ENCODE measurements at regions not wholly inside any gene's neighbourhood (a gene's known extent, or its start where the extent isn't known, plus 50 kb on each side); places are given as distances from the start of the nearest gene placed in this dataset.

DNA sequence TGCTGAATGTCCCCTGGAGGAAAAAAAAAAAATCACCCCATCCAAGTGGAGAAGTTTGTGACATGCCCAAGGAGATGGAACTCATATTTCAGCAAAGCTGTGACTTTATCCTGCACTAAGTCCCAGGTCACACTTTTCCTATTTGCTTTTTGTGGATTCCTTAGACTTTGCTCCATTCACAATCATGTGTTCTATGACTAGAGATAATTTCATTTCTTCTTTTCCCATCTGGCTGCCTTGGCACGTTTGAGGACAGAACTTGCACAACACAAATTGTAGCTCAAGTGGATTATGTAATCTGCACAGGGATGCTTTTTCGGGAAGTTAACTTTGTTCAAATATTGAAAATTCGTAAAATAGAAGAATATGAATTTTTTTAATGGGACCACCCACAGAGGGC, 100.7 kb upstream of the PTPN1 start:
- no peak for DNase-seq

DNA sequence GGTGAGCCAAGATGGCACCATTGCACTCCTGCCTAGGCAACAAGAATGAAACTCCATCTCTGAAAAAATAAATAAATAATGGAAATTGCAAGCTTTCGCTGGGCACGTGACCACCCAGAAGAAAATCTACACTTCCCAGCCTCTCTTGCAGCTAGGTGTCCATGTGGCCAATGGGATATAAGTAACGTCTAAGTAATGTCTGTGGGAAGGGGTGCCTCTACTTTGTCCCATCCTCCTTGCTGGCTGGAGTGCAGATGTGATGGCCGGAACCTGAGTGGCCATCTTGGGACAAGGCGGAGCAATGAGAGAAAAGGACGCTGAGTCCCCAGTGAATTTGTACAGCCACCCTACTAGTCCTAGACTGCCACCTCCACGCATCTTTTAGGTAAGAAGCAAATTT, 99.8 kb upstream of the PTPN1 start:
- no peak for DNase-seq

DNA sequence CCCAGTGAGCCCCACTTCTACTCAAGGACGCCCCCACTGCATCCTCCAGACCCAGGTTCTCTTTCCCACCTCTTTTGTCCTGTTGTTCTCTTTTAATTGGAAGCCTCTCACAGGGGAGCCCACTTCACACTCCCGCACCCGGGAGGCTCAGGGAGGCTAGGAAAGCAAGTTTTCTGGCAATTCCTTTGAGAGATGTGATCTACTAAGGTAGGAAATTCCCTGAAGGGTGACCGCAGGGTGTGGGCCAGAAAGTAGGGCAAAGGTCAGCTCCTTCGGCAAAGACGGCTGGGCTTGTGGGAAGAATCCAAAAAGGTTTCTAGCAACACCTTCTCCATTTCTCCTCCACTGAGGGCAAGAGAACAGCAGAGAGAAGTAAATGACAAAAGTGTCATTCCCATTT, 98.1 kb upstream of the PTPN1 start:
- DNase-seq: no peak

DNA sequence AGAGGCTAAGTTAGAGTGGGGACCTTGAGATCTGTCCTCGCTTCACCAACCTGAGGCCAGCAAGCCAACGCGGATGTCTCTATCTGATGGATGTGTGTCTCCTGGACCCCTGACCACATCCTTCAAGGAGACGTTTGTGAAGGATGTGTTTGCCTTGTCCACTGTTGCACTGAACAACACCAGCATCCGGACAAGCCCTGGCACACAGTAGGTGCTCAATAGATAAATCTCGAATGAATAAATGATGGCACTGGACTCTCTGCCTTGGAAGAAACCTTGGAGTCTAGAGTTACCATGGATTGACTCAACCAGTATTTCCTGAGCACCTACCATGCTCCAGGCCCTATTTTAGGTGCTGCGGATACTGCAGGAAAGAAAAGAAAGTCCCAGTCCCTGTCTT, 97.7 kb upstream of the PTPN1 start:
- DNase-seq: no peak

DNA sequence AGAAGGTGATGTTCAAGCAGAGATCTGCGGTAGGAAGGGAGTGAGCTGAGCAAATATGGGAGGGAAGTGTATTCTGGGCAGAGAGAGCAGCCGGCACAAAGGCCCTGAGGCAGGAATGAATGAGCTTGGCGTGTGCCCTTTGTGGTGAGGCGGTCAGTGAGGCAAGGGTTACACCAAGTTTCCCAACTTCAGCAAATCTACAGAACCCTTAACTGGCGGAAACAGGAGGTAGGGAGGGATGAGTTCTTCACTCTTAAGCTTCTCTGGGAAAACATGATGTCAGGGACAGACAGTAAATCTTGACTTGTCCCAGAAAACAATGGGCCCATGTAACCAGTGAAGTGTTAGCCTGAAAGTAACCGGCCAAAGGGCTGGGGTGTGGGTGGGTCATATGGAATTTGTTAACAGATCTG, 97.1 kb upstream of the PTPN1 start:
- no peak for DNase-seq

DNA sequence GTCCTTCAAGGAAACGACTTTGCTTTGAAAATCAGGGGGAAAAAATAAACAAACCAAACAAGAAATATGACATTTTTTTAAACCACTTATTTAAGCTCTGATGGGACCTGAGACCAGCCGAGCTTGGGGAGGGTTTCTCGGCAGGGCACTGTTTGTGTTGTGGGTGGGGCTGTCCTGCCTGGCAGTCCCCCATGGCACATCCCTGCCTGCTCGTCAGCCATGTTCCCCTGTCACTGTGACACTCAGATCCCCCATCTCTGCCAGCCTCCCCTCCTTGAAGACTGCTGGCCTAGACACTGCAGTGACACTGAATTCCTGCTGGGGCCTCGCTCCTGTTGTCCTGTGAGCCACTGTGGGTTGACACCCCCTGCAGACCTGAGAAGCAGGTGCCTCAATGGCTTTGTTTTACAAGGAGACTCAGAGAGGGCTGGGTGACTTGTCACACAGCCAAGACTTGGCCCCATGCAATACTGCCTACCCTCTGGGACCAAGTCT, 95.1 kb upstream of the PTPN1 start:
- no peak for DNase-seq

DNA sequence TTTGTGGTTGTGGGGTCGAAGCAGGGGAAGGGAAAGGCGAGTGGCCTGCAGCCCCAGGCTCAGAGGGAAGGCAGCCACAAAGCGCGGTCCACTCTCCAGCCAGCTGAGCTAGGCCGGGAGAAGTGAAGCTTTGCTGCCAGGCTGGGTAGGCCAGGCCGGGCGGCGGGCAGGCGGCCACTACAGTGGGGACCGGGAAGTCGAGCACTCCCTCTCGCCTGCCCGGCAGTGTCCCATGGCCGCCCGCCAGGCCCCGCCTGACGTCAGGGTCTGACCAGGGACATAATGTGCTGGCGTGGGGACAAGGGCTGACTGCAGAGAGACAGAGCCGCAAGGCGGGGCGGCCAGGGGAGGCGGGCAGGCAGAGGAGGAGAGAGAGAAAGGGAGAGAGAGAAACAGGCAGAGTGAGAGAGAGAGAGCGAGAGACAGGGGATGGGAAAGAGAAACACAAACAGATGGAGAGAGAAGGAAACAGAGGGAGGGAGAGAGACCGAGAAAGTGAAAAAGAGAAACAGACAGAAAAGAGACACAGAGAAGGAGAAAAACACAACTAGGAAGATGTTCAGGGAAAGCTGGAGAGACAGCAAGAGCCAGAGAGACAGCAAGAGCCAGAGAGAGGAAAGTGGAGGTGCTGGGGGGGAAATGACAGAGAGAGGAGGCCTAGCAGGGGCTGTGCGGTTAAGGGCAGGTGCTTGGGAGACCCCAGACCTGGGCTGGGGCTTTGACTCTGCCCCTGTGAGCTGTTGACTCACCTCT, 94.5 kb upstream of the PTPN1 start:
- DNase-seq: no peak

DNA sequence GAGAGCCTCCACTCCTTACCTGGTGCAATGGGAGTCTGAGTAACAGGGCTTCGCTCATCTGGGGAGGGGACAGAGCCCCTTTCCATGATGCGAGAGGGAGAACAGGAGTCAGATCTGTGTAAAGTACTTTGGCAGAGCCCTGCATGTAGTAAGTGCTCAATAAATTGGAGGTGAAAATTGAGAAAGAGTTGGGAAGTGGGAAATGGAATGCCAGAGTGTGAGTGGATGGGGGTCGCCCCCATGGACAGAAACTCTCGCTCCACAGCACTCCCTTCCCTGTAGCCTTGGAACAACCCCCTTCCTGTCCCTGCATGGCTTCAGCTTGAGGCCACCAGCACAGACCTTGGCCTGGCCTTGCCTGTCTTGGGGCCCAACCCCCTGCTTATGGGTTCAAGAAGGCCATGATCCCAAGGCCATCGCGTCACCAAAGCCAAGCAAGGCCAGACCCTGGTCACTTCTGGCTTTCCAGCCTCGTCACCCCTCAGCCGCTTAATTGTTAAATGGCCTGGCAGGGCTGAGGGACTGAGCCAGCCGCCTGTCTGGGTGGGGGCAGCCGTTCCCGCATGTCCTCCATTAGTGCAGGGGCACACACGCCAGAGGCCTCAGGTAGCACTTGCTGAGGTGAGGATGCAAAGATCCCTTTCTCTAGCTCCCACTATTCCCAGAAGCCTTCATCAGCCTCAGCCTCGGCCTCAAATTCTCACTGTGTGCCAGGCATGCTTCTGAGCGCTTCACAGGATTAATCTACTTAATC, 93.7 kb upstream of the PTPN1 start:
- no peak for DNase-seq

DNA sequence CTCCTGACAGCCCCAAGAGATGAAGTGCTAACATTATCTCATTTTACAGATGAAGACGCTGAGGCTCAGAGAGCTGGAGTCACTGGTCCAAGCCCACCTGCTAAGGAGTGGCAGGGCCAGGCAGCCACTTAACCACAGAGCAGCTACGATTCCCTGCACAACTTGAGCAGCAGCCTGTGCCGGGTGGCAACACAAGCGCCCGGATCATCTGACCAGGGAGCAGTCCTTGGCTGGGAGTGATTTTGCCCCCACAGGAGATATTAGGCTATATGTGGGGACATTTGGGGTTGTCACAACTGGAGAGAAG, 93.2 kb upstream of the PTPN1 start:
- no peak for DNase-seq

DNA sequence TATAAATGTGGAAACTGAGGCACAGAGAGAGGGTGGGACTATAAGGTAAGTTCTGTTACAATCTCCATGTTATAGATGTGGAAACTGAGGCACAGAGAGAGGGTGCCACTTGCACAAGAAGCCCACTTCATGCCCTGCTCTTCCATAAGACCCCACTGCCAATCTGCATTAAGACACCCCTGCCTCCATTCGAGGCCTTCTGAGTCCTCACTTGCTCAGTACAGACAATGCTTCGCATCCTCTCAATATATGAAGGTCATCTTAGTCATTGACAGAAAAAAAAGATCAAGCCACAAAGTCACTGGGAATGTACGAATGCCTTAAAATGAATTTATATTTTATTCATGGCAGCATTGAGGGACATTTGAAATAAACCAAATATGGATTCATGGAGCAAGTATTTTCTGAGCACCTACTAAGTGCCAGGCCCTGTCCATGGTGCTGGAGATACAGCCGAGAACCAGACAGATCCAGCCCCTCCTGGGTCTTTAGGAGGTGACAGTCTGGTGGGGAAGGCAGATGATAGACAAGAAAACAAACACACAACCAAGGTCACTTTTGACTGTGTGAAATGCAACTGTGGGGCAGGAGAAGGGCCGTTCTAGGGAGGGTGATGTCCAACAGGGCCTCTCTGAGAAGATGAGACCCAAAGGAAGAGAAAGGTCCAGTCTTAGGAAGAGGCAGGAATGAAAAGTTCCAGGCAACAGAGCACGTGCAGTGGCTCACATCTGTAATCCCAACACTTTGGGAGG, 92.5 kb upstream of the PTPN1 start:
- DNase-seq: no peak

DNA sequence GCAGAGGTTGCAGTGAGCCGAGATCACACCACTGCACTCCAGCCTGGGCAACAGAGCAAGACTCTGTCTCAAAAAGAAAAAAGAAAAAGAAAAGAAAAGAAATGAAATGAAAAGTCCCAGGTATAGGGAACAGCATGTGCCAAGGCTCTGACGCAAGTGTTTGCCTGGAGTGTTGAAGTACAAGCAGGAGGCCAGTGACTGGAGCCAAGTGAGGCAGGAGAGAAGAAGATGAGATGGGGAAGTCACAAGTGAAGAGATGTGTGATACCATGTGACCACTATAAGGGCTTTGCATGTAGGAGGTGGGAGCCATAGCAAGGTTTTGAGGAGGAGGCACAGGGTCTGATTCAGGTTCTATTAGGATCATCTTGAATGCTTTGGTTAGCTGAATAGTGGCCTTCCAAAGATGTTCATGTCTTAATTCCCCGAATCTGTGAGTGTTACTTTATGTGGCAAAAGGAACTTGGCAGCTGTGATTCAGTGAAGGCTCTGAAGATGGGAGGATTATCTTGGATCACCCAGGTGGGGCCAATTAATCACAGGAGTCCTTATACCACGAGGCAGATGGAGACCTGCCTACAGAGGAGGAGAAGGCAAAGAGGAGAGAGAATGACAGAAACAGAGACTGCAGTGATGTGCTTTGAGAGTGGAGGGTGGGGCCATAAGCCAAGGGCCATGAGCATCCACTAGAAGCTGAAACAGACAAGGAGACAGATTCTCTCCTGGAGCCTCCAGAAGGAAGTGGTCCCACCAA, 91.1 kb upstream of the PTPN1 start:
- no peak for DNase-seq

DNA sequence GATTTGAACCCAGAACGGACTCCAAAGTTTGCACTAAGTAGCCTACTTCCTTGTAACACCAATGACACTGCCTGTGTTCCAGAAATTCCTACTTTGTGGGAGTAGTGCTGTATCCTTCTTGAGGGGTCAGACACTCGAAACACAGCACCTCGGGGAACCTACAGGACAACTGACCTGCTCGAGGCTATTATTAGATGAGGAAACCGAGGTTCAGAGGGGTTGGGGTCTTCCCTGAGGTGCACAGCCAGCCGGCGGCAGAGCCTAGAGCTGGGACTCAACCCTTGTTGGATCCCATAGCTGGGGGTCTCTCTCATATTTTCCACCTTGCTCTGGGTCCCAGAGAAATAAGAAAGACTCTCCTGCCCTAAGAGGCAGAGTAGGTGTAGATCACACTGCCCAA, 89.8 kb upstream of the PTPN1 start:
- no peak for DNase-seq

DNA sequence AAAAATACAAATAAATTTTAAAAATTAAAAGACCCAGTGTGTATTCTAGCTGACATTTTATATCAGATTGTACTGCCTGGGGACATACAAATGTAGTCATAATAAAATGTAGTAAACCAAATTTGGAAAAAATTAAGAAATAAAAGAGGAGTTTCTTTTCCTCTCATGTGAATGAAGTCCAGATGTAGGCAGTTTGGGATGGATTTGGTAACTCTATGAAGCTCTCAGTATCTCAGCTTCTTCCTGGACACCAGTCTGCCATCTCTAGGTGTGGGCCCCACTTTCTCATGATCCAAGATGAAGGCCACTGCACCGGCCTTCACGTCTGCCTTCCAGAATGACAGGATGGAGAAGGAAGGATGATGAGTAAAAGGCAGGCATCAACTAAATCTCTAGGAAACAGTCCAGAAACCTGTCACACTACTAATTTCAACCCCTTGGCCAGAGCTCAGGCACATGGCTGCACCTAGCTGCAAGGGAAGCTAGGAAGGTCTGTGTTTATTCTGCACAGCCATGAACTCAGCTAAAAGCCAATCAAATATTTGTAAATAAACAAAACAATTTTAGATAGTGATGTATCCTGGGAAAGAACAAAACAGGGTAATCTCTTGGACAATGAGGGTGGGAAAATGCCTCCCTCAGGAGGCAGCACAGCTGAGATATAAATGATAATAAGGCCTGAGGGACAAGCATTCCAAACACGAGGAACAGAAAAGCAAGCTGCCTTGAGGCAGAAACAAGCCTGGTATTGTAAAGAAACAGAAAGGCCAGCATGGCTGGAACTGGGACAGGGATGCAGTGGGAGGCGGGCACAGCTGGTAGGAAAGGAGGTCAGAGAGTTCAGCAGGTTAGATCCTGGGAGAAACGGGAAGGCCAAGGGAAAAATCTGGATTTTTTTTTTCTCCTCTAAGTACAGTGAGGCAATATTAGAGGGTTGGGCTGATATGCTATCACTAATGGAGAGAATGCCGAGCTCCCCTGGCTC, 88.5 kb upstream of the PTPN1 start:
- DNase-seq: no peak

DNA sequence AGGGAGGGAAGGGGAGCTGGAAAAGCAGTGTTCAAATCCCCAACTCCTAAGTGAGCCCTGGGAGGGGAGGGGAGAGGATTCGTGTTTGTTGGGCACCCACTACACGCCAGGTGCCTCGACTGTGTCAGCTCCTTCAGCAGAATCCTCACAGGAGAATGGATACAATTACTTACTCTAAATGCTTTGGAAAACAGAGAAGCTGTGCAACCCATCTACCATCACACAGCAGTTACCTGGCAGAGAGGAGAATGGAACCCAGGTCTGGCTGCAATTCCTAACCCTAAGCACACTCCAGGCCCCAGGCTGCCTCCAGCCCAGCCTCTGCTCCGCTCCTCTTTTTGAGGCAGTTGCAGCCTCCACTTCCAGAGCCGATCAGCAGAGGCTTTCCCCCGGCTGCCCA, 86.4 kb upstream of the PTPN1 start:
- DNase-seq: no peak

DNA sequence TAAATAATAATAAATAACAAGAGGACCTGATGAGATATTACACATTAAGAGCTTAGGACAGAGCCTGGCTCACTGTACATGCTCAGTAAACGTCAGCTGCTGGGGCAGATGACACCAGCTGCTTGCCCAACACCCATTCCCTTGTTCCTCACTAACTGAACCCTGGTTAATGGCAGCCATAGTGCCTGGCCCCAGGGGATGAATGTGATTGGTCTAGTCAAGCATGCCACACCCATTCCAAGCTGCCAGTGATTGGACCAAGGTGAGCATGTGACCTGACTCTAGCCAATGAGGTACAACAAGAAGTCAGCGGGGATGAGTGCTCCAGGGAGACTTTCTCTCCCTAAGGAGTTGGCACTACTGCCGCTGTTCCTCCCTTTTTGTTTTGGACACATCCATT, 85.1 kb upstream of the PTPN1 start:
- DNase-seq: no peak

DNA sequence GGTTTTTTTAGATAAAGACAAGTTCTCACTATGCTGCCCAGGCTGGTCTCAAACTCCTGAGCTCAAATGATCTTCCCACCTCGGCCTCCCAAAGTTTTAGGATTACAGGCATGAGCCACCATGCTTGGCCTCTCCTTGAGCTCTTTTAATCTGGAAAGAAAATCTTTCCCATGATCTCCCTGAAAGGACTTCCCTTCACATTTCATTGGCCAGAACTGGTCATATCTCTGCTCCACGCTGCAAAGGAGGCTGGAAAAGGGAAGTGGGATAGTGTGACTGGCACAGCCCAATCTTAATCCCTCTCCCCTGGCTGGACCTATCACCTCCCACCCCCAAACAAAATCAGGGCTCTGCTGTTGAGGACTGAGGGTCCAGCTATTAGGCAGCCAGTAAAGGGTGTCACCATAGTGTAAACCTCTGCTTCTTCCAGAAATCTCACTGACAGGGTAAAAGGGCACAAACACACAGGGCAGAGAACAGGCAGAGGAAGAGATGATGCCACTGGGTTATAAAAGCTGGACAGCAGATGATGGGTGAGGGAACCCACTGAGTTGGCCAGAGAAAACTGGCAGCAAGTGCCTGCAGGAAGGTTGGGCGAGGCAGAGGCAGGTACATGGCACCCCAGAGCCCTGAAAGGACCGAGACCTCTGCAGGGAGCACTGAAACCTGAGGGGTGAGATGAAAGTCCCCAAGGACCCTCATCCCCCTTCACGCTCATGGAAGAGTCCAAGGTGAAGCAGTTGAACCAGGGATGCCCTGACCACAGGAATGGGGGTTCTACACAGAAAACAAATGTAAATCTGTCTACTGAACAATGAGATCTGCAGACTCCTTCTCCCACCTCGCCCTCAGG, 83.1 kb upstream of the PTPN1 start:
- DNase-seq: no peak

DNA sequence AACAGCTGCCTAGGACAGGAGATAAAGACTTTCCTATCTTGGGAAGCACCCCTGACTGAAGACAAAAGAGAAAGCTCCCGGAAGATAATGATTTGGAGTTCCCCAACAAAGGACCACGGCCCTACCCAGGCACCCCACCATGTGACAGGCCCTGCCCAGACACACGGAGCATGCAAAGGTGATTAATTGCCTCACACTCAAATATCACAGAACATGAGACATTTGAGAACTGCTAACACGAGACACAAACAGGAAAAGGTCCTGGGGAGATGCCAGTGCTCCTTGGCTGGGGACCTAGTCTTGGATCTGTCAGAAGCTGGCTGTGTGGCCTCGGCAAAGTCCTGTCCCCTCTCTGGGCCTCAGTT, 82.5 kb upstream of the PTPN1 start:
- DNase-seq: no peak

DNA sequence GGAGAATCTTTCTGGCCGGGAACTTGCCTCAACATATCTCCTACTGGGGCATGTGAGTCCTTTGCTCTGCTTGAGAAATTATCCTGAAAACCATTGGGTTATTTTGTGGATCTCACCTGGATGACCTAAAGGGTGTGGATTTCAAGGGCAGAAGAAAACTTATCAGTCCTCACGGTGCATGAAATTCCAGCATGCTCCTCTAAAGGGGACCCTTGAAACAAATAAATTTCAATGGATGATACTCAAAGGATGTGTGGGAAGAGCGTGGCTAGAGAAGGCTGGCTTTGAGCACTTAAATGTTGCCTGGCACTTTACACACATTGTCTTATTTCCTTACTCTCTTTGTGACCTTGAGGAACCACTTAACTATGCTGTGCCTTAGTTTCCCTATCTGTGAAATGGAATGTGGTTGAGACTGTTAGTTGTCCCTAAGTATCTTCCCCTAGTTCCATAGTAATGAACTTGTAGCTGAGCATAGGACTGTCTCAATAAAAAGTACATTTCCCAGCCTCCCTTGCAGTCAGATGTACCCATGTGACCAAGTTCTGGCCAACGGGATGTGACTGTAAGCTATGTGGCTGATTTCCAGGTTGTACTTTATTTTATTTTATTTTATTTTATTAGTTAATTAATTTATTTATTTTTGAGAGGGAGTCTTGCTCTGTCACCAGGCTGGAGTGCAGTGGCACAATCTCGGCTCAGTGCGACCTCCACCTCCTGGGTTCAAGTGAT, 81.9 kb upstream of the PTPN1 start:
- DNase-seq: no peak

DNA sequence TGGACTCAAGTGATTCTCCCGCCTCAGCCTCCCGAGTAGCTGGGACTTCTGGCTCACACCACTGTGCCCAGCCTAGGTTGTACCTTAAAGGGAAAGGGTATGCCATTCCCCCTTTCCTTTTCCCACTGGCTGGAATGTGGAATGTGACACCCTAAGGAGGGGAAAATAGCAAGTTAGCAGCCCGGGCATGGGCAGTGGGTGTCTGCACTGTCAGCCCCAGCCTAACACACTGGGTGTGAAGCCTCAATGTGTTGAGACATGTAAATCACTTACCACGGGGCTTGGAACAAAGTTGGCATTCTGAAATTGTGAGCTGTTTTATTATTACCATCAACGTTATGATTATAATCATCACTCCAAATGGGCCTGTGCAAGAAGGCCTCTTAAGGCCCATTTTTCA, 80.8 kb upstream of the PTPN1 start:
- DNase-seq: no peak

DNA sequence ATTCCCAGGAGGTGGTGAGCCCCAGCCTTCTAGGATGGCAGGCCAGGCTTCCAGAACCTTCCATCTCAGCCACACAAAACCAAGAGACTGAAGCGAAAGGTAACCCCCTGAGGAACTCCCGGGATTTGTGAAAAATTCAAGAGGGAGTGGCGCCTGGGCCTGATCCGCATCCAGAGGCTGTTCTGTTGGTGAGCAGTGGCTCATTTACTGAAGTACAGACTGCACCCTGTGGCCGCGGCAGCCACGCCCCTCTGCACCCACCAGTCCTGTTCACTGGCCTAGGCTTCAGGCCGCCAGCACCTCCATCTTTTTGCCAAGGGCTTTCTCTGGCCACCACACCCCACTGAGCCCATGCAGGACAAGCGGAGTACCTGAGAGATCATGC, 79.1 kb upstream of the PTPN1 start:
- DNase-seq: no peak

All from activated CD4-positive, alpha-beta T cell treated with anti-CD3 and anti-CD28 coated beads, Interleukin-2, Interleukin-6, amounts not matched to agents 100 ng/mL and 50 ng/mL, durations not matched to agents 16 hours and 8 hours (primary cell).